CD14-positive monocyte (primary cell): ENCODE measurements at regions not wholly inside any gene's neighbourhood (a gene's known extent, or its start where the extent isn't known, plus 50 kb on each side); places are given as distances from the start of the nearest gene placed in this dataset.

Source experiments
- DNase-seq, 3 donors: peaks; one replicate each; pipeline ENCODE4 v3.0.0-alpha.2; 2011 to 2022
- H2AFZ ChIP-seq: 2 replicates; pipeline ENCODE4 v1.6.0; 2012; ENCODE audit warnings: mild to moderate bottlenecking, low read depth, low read length, inconsistent platforms; ENCODE audit not compliant: insufficient read depth, poor library complexity, severe bottlenecking
- H3K27ac ChIP-seq, 2 donors: 1 replicate in 1 of 2; 2 replicates in 1 of 2; pipeline ENCODE4 v1.5.1; 2012 to 2013; ENCODE audit warnings: low read length in 2 of 2, control low read depth in 1 of 2, inconsistent platforms in 1 of 2, low read depth in 1 of 2, mild to moderate bottlenecking in 1 of 2
- H3K27me3 ChIP-seq, 2 donors: one replicate each; pipeline versions ENCODE4 v1.6.0 to v1.6.1; 2011 to 2013; ENCODE audit warnings: low read length in 2 of 2; ENCODE audit not compliant: control insufficient read depth in 2 of 2, insufficient read depth in 2 of 2
- H3K36me3 ChIP-seq, 2 donors: replicated peaks in 1 of 2; 1 replicate in 1 of 2; 2 replicates in 1 of 2; pipeline versions ENCODE4 v1.5.1 to v1.6.1; 2012 to 2013; ENCODE audit warnings: low read length in 2 of 2, control low read depth in 1 of 2, inconsistent platforms in 1 of 2, mild to moderate bottlenecking in 1 of 2; ENCODE audit not compliant: insufficient read depth in 2 of 2, control insufficient read depth in 1 of 2
- H3K4me1 ChIP-seq, 2 donors: 1 replicate in 1 of 2; 2 replicates in 1 of 2; pipeline versions ENCODE4 v1.5.1 to v1.6.1; 2012 to 2013; ENCODE audit warnings: low read length in 2 of 2, control low read depth in 1 of 2, inconsistent platforms in 1 of 2, mild to moderate bottlenecking in 1 of 2, moderate library complexity in 1 of 2; ENCODE audit not compliant: insufficient read depth in 2 of 2, control insufficient read depth in 1 of 2
- H3K4me2 ChIP-seq: replicated peaks from 2 replicates; pipeline ENCODE3; 2012; ENCODE audit warnings: low read length, moderate library complexity, mild to moderate bottlenecking; ENCODE audit not compliant: poor library complexity, severe bottlenecking; ENCODE audit errors: extremely low read depth
- H3K4me3 ChIP-seq, 3 experiments: fragments of 200-600 bp in 1 of 3; sonication (generic) in 1 of 3; replicated peaks in 1 of 3; 1 replicate in 2 of 3; 2 replicates in 1 of 3; pipeline ENCODE4 v1.5.1; 2011 to 2013; ENCODE audit warnings: low read length in 3 of 3, mild to moderate bottlenecking in 3 of 3, control low read depth in 2 of 3, low read depth in 2 of 3, inconsistent platforms in 1 of 3, moderate library complexity in 1 of 3
- H3K79me2 ChIP-seq: 2 replicates; pipeline ENCODE4 v1.6.0; 2012; ENCODE audit warnings: mild to moderate bottlenecking, control low read depth, inconsistent platforms, low read length, moderate library complexity; ENCODE audit not compliant: insufficient read depth
- H3K9ac ChIP-seq: 2 replicates; pipeline ENCODE4 v1.6.0; 2017; ENCODE audit warnings: low read length, mild to moderate bottlenecking; ENCODE audit not compliant: insufficient read depth, poor library complexity, severe bottlenecking
- H3K9me3 ChIP-seq, 2 donors: replicated peaks in 1 of 2; 1 replicate in 1 of 2; 2 replicates in 1 of 2; pipeline versions ENCODE4 v1.5.1 to v1.6.1; 2012 to 2013; ENCODE audit warnings: low read length in 2 of 2, control low read depth in 1 of 2; ENCODE audit not compliant: control insufficient read depth in 1 of 2, insufficient read depth in 1 of 2
- H4K20me1 ChIP-seq: 2 replicates; pipeline ENCODE4 v1.6.0; 2012; ENCODE audit warnings: mild to moderate bottlenecking, low read length, control low read depth, moderate library complexity; ENCODE audit not compliant: insufficient read depth
- H3K27ac Mint-ChIP-seq, 7 donors: one replicate each; pipeline ENCODE4 v1.8.0; 2020; ENCODE audit warnings: mild to moderate bottlenecking in 7 of 7, mixed read lengths in 7 of 7, moderate library complexity in 6 of 7, inconsistent platforms in 2 of 7
- H3K27me3 Mint-ChIP-seq, 3 donors: one replicate each; pipeline ENCODE4 v1.8.0; 2021 to 2022; ENCODE audit warnings: low read depth in 3 of 3, mild to moderate bottlenecking in 3 of 3, mixed read lengths in 3 of 3, moderate library complexity in 3 of 3, inconsistent platforms in 1 of 3
- H3K36me3 Mint-ChIP-seq, 2 donors: one replicate each; pipeline ENCODE4 v1.8.0; 2020; ENCODE audit warnings: mixed read lengths in 2 of 2, inconsistent platforms in 1 of 2, mild to moderate bottlenecking in 1 of 2
- H3K4me1 Mint-ChIP-seq: one replicate; pipeline ENCODE4 v1.8.0; 2020; ENCODE audit warnings: mild to moderate bottlenecking, mixed read lengths
- H3K4me3 Mint-ChIP-seq, 2 donors: one replicate each; pipeline ENCODE4 v1.8.0; 2020; ENCODE audit warnings: mild to moderate bottlenecking in 2 of 2, mixed read lengths in 2 of 2, moderate library complexity in 1 of 2
- H3K9me3 Mint-ChIP-seq, 7 donors: one replicate each; pipeline ENCODE4 v1.8.0; 2020 to 2022; ENCODE audit warnings: mixed read lengths in 7 of 7, mild to moderate bottlenecking in 6 of 7, moderate library complexity in 6 of 7, inconsistent platforms in 2 of 7
- WGBS: methylation state at CpG from one replicate; pipeline ENCODE4 v1.1.5; 2013; ENCODE audit warnings: missing lambda C conversion rate; ENCODE audit not compliant: insufficient coverage; 5-methylcytosine and 5-hydroxymethylcytosine counted together
- intact Hi-C, 2 donors: fragments of 100-400 bp; cut with micrococcal nuclease; formaldehyde crosslinking; loops; one replicate each; pipeline versions ENCODE4 v1.15.0 to v1.15.1; 2023
- TF ChIP-seq, protein P1 (sequence below): fragments of 200-600 bp; IDR thresholded peaks from one replicate; pipeline ENCODE4 v1.8.0; 2022; ENCODE audit warnings: antibody characterized with exemption, mild to moderate bottlenecking

DNA sequence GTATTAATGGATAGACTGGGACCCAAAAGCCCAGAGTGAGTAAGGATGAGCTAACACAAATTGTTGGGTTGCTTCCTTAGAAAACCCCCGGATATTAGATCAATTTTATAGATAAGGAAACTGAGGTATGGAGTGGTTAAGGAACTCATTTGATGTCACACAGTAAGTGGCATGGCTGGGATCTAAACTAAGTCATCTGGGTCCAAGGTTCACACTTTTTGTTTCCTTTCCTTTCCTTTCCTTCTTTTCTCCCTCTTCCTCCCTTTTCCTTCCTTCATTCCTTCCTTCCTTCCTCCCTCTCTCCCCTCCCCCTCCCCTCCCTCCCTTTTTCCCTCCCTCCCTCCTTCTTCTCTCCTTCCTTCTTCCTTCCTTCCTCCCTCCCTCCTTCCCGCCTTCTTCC is 469.5 kb downstream of the TYW1 start:
- Histone ChIP-seq H3K4me2 (no peak overlapping the region), H3K9me3 (peaks cover 4 to 23% of the 10 kb centered on the region in 2 donors), H3K36me3 (no peaks in the 10 kb centered on the region), H3K9ac (no peak overlapping the region), H4K20me1 (no peaks in the 10 kb centered on the region), H3K27me3 (no peaks in the 10 kb centered on the region), H3K4me3 (no peak overlapping the region), H2AFZ (no peak overlapping the region), H3K27ac (no peak overlapping the region), H3K4me1 (no peaks in the 10 kb centered on the region), H3K79me2 (no peaks in the 10 kb centered on the region)
- no peaks in the 10 kb centered on the region for H3K36me3 Mint-ChIP-seq
- H3K4me1 Mint-ChIP-seq = no peaks in the 10 kb centered on the region
- H3K27me3 Mint-ChIP-seq = peaks cover 2 to 5% (median 3%) of the 10 kb centered on the region in 3 donors
- TF ChIP-seq, protein P1, sequence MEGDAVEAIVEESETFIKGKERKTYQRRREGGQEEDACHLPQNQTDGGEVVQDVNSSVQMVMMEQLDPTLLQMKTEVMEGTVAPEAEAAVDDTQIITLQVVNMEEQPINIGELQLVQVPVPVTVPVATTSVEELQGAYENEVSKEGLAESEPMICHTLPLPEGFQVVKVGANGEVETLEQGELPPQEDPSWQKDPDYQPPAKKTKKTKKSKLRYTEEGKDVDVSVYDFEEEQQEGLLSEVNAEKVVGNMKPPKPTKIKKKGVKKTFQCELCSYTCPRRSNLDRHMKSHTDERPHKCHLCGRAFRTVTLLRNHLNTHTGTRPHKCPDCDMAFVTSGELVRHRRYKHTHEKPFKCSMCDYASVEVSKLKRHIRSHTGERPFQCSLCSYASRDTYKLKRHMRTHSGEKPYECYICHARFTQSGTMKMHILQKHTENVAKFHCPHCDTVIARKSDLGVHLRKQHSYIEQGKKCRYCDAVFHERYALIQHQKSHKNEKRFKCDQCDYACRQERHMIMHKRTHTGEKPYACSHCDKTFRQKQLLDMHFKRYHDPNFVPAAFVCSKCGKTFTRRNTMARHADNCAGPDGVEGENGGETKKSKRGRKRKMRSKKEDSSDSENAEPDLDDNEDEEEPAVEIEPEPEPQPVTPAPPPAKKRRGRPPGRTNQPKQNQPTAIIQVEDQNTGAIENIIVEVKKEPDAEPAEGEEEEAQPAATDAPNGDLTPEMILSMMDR = no peak
- H3K4me3 Mint-ChIP-seq = no peak overlapping the region
- no CpG with 5 or more reads among the region's 2 CpGs for WGBS
- peaks cover 9 to 30% (median 17%) of the 10 kb centered on the region in 7 donors for H3K9me3 Mint-ChIP-seq
- no peak for DNase-seq
- H3K27ac Mint-ChIP-seq = no peak overlapping the region
- intact Hi-C loops = no loop called here

DNA sequence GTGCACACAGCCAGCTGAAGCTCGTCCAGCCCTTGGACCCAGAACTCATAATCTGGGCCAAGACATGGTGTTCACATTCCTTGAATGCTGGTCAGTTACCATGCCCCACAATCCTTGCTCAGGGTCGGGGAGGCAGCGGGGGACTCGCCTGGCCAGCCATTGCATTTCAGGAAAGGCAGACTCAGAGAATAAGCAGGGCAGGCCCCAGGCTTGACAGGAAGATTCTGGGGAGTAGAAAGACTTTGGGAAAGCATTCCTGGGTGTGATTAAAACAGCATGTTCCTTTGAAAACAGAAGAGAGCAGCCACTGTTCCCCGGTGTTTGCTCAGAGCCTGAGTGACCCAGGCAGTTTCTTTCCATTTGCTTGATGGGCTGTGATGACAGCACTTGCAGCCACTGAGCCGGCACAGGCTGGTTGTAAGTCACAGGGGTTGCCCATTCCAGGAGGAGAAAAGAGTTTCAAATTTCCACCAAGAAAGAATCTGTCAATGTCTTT is 473.7 kb downstream of the TYW1 start:
- Histone ChIP-seq H3K4me2 (no peak overlapping the region), H4K20me1 (no peaks in the 10 kb centered on the region), H3K9me3 (peaks cover 4 to 11% of the 10 kb centered on the region in 2 donors), H2AFZ (no peak overlapping the region), H3K79me2 (no peaks in the 10 kb centered on the region), H3K27ac (no peak overlapping the region), H3K27me3 (no peaks in the 10 kb centered on the region), H3K4me3 (no peak overlapping the region), H3K4me1 (no peaks in the 10 kb centered on the region), H3K36me3 (no peaks in the 10 kb centered on the region), H3K9ac (no peak overlapping the region)
- Mint-ChIP-seq H3K36me3 (no peaks in the 10 kb centered on the region), H3K27ac (no peak overlapping the region), H3K4me3 (no peak overlapping the region), H3K4me1 (no peaks in the 10 kb centered on the region), H3K9me3 (peaks cover 9 to 19% (median 14%) of the 10 kb centered on the region in 7 donors), H3K27me3 (peaks cover 0 to 3% (median 0%) of the 10 kb centered on the region in 3 donors)
- DNase-seq = no peak
- TF ChIP-seq, protein P1 = no peak
- intact Hi-C loops = no loop called here
- 74% methylated on average over 6 of the region's 6 CpGs for WGBS
